GM19468 (cell line): ENCODE measurements at regions not wholly inside any gene's neighbourhood (a gene's known extent, or its start where the extent isn't known, plus 50 kb on each side); places are given as distances from the start of the nearest gene placed in this dataset.

Source experiments
- ATAC-seq: cut with Tn5 transposase; IDR thresholded peaks from one replicate; pipeline ENCODE4 v1.9.1; 2021; ENCODE audit warnings: mild to moderate bottlenecking, moderate library complexity, moderate number of reproducible peaks; ENCODE audit not compliant: unreplicated experiment; ENCODE audit errors: extremely low read depth

- no peak for ATAC-seq
These were observed 759.9 kb upstream of the ALCAM start for GRCh38 chr3:104606812-104607211.

GRCh38 chr3:104610730-104611652 lies 755.7 kb upstream of the ALCAM start:
- ATAC-seq = no peak

GRCh38 chr3:104612218-104612617 lies 754.5 kb upstream of the ALCAM start:
- ATAC-seq = no peak

- ATAC-seq = no peak
These were observed 752.1 kb upstream of the ALCAM start for GRCh38 chr3:104614564-104614963.

GRCh38 chr3:104628185-104628789 lies 738.4 kb upstream of the ALCAM start:
- ATAC-seq = no peak

GRCh38 chr3:104629038-104629437 lies 737.7 kb upstream of the ALCAM start:
- ATAC-seq = no peak

GRCh38 chr3:104631254-104631653 lies 735.5 kb upstream of the ALCAM start:
- ATAC-seq = no peak

- no peak for ATAC-seq
These were observed 734.2 kb upstream of the ALCAM start for GRCh38 chr3:104632521-104632920.

- ATAC-seq = no peak
These were observed 733.8 kb upstream of the ALCAM start for GRCh38 chr3:104632947-104633346.

- ATAC-seq = no peak
These were observed 730.7 kb upstream of the ALCAM start for GRCh38 chr3:104635872-104636580.

- no peak for ATAC-seq
These were observed 723.9 kb upstream of the ALCAM start for GRCh38 chr3:104642827-104643226.

GRCh38 chr3:104646196-104646595 lies 720.5 kb upstream of the ALCAM start:
- ATAC-seq = no peak

- ATAC-seq = no peak
These were observed 717.9 kb upstream of the ALCAM start for GRCh38 chr3:104648823-104649222.

GRCh38 chr3:104669083-104669482 lies 697.6 kb upstream of the ALCAM start:
- no peak for ATAC-seq

GRCh38 chr3:104672331-104672730 lies 694.4 kb upstream of the ALCAM start:
- ATAC-seq = no peak

GRCh38 chr3:104673981-104674380 lies 692.7 kb upstream of the ALCAM start:
- ATAC-seq = no peak

GRCh38 chr3:104676241-104676640 lies 690.5 kb upstream of the ALCAM start:
- ATAC-seq = no peak

- no peak for ATAC-seq
These were observed 688.8 kb upstream of the ALCAM start for GRCh38 chr3:104677932-104678331.

- no peak for ATAC-seq
These were observed 681.2 kb upstream of the ALCAM start for GRCh38 chr3:104685492-104685891.

GRCh38 chr3:104687362-104687761 lies 679.3 kb upstream of the ALCAM start:
- ATAC-seq = no peak

- no peak for ATAC-seq
These were observed 670.2 kb upstream of the ALCAM start for GRCh38 chr3:104696470-104696869.
